Activated CD8-positive, alpha-beta memory T cell treated with anti-CD3 and anti-CD28 coated beads, Interleukin-2, amount 50 U/mL, for 24 hours (primary cell): ENCODE measurements at regions not wholly inside any gene's neighbourhood (a gene's known extent, or its start where the extent isn't known, plus 50 kb on each side); places are given as distances from the start of the nearest gene placed in this dataset.

ENCODE experiments used
- DNase-seq: peaks from one replicate; pipeline ENCODE4 v3.0.0-alpha.2; 2020; ENCODE audit errors: extremely low read depth

DNA sequence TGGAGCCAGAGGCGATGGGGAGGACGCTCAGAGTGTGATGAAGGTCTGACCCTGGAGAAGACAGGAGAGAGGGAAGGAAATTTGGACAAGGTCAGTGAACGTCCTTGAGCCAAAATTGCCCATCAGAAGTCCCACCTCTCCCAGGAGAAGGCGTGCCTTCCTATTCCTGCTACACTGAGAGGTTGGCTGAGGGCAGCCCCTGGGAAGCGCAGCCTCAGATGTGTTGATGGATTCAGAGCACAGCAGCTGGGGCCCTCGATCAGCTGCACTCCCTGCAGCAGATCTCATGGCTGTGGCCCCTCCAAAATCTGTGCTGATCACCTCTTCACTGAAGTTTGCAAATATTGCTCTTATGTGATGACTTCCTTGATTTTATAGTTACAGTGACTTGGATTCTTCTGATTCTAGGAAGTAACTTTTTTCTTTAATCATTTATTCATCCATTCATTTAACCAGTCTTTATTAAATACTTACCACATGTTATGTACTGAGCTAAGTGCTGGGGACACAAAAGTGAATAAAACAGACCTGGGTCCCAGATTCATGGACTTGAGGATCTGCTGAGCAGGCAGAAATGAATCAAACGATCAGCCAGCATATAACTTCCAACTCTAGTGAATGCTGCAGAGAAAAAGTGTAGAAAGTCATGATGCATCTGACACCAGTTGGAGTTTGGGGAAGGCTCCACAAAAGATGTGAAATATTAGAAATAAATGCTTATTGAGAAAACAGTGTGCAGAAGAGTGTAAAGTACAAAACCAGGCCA is 69.6 kb upstream of the ARMC2 start:
- no peak for DNase-seq

DNA sequence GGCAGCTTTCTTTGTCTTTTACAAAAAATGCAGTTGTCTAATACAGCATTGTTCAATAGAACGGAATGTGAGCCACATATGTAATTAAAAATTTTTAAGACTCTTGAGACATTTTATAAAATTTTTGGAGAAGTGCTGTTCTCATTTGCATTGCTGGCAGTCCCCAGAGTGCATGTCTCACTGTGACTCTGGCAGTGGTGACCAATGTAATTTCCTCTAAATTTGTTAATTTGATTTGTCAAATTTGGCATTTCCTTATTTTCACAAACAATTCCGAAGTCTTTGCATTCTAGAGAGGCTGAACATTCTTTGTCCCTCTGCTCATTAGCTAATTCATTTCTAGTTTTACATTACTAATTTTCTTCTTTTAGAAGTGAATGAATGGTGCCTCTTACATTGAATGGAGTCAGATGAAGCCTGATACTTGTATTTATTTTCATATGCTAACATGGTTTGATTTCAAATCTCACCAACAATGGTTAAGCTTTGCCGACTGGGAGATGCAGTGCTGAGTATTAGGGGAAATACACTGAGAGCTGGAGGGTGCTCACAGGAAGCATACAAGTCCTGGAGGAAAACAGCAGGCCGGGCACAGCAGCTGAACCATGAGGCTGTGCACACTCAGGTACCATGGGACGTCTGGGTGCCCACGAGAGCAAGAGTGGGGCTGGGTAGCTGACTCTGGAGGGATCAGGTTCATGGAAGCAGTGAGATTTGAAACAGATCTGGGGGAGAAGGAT is 68.5 kb upstream of the ARMC2 start:
- DNase-seq = no peak

DNA sequence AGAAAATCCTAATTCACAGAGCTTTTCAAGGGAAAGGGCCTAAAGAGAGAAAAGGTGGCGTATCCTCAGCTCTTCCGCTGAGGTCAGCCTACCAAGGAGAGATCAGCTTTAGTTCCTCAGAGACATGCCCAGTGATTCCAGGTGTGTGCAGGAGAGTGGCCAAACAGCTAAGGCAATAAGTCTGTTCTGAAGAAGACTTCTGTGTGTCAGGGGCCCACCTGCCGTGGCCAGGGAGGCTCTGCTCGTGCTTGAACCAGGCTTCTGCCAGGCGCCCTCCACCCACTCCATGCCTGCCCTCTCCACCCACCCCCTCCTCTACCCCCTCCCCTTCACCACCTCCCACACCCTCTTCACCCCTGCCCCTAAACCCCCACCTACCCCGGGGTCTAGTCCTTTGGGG is 67.4 kb upstream of the ARMC2 start:
- no peak for DNase-seq

DNA sequence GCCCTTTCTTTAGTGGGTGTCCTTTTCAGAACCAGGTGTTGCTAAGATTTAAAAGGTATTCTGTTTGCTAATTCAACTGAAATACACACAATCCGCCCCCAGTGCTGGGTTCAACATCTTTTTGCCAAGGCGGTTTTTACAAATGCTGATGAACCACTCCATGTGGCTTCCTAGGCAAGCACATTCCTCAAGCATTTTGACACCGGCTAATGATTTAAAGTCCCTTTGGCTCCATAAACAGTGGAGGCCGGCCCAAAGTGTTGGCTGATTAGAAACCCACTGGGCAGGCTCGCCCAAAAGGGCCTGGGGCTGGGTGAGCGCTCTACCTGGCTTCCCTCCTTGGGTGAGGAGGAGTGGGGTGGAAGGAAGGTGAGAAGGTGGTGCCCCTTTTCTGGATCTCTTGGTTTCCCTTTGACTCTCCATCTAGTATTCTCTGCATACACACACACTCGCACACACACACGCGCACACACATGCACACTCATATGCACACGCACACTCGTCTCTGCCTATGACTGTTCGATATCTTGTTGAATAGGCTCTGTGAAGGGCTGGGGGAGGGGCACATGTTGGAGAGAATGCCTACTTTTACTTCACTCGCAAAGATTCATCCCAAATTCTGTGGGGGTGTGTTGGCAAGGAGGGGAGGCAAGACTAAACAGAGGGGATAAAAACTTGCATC is 66.7 kb upstream of the ARMC2 start:
- DNase-seq = no peak

DNA sequence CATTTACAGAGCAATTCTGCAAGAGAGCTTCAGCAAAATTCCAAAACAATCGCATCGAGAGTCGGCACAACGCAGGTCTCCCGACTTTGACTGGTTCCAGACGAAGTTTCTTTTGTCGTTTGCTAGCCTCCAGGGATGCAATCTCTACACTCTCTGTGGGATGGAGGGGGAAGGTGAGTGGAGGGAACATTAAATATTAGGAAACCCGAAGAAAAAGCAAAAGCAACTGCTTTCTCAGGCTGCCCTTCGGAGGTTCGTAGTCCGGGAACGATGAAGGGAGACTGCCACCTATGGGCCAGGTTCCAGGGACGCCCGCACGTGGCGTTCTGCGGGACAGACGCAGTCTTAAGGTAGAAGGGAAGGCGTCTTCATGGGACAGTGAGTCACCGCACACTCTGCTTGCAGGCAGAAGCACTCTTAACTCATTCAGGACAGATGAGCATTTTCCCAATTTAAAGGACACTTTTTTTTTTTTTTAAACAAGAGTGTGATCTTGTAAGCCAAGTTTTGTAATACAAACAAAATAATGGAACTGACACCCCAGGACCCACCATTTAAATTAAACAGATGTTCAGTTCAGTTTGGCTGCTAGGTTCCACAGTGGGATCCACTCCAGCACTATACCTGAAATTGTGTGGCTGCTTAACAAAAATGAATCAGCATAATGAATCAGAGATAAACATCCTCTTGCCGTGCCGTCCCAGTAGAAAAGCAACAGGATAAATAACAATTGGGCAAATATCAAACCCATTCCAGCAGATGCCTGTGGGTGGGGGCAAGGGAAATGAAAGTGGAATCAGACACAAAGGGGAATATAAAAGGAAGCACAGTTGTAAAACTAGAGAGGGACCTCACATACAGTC is 65.8 kb upstream of the ARMC2 start:
- DNase-seq = peak; percentile 45

DNA sequence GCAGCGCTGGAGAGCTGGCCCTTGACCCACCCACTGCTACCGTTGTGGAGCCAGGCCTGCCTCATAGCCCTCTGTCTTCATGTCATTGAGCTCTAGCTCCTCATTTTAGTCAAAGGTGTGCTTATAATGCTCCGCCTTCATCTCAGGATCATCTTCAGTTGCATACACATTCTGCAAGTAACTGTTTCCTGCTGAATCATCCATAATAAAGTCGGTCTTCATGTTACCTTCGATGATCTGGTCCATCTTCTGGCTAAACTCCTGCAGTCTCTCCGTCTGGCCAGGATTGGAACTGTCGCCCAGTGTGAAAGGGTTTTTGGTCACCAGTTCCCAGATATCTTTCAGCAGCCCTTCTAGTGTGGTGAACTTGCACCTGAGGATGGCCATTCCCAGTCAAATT is 62.6 kb upstream of the ARMC2 start:
- DNase-seq = no peak

DNA sequence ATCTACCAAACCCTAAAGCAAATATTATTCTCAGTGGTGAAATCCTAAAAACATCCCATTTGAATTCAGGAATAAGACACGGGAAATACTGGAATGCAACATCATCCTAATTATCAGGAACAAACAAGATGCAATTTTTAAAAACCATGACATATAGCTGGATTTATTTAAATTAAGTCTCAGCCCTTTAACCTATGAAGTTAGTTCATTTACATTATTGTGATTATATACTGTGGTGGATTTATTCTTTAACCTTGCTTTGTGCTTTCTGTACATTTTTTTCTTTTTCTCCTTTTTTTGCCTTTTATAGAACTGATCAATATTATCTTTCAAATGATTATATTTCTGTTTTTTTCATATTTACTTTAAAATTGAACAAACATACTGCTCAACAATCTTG is 59.8 kb upstream of the ARMC2 start:
- DNase-seq = no peak

DNA sequence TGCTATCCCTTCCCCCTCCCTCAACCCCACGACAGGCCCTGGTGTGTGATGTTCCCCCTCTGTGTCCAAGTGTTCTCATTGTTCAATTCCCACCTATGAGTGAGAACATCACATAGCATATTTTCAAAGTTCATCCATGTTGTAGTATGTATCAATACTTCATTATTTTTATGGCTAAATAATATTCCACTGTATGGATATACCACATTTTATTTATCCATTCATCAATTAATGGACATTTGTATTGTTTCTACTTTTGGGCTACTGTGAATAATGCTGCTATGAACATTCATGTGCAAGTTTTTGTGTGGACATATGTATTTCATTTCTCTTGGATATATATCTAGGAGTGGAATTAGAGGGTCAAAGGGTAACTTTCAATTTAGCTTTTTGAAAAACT is 58.7 kb upstream of the ARMC2 start:
- no peak for DNase-seq

DNA sequence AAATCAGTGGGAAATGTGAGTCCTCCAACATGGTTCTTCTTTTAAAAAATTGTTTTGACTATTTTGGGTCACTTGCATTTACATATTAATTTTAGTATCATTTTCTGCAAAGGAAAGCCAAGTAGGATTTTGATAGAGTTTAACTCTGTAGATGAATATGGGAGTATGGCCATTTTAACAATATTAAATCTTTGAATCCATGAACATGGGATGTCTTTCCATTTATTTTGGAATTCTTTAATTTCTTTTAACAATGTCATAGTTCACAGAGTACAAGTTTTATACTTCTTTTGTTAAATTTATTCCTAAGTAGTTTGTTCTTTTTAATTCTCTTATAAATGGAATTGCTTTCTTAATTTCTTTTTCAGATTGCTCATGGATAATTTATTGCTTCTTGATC is 56.5 kb upstream of the ARMC2 start:
- DNase-seq = no peak

DNA sequence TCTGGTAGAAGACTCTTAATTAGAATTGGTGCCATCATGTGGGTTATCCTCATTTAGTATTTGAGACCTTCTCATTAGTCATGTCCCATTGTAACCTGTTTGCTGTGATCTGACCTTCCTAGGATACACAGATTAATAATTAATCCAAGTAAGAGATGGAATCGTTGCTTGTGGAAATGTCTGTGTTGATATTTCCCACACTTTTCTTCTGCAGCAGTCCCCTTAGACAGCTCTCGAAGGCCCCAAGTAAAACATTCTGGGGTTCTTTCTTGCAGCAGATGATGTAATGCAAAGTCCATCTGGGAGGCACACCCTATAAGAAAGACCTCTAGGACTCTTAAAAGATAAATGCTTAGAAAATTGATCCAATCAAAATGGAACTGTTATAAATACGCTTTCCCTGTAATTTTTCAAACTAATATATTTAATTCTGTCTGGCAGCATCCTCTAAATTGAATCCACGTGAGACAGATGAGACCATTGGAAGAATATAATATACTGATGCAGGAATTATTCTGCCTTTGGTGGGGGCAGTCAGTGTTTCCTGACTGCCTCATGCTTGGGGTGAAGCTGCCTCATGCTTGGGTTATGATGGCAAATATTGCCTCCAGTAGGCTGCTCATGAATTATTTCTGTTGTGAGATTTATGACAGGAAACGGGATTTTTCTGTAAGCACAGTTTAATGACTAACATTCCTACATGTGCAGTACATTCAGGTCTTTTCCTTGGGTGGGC is 54.5 kb upstream of the ARMC2 start:
- no peak for DNase-seq

DNA sequence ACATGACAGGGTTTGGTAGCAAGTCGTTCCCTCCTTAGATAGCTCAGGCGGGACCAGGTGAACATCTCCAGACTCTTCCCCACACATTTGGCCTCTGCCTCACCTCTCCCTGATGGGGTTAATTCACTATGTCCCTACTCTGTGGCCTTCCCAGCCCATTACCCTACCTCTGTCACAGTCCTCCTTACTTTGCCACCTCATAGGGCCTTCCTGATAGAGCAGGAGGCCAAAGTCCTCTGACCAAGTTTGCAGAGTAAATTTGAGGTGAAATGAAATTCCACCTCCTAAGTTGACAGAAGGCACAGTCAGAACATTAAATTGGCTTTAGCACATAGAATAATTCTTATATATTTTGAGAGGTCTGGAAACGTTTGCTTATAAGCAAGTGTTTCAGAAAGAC is 53.1 kb upstream of the ARMC2 start:
- no peak for DNase-seq

DNA sequence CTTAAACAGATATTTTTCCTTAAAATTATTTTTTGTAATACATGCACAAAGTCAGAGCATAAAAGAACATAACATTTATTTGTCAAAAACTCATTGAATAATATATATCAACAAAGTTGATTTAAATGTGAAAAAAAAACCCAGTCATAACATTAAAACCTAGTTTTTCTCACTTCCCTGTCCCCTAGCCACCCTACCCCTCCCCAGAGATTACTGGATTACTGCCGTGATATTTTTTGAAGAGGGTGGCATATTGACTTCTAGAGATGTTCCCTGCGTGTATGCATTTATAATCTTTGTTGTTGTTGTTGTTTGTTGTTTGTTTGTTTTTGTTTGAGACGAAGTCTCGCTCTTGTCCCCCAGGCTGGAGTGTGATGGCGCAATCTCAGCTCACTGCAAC is 52.4 kb upstream of the ARMC2 start:
- DNase-seq = no peak

DNA sequence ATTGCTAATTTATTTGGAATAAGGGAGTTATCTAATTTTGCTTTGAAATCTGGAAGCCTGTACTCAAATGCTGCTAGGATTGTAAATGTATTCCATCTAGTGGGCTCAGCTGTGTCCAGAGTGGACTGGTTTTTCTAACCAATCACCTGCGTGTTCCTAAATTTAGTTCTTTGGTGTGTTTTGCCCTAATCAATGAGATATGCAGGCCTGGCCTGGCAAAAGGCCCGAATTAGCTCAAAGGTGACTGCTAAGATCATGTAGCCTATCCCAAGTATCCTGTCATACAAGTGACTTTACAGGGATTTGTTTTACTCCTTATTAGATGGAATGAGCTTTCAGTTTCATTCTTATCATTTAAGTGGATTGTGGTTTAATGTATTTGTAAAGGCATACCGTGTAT is 51.3 kb upstream of the ARMC2 start:
- no peak for DNase-seq

DNA sequence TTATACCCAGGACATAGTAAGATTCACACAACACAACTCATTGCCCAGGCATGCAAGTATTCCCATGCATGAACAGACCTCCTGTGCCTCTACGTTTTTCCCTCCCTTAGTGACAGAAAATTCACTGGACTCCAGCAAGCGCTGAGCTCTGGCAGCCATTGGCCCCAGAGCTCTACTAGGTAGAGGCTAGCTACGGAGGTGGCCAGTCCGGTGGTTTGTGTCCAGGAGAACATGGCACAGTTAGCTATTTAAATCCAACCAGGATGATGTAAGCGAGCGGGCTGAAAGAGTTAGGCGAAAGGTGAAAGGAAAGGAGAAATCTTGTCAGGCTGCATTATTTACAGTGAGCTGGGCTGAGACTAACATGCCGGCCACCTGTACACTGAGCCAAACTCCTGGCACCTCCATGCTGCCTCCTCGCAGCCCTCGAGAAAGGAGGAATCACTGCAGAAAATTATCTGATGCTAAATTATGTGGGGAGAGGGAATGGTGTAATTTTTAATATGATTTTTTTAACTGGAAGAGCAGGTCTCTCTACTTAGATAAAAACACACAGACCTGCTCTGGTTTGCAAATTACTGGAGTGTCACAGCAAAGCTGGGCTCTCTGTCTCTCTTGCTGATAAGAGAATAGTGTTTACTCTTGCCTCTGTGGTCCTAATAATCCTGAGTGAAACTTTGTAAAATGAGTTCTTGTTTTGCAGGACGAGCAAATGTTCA is 50.1 kb upstream of the ARMC2 start:
- DNase-seq = no peak
